ENCODE measurements at regions not wholly inside any gene's neighbourhood (a gene's known extent, or its start where the extent isn't known, plus 50 kb on each side); places are given as distances from the start of the nearest gene placed in this dataset.

GRCh38 chr4:85280963-85281362 is 194.0 kb upstream of the ARHGAP24 start:
- TF ChIP-seq, protein P1, sequence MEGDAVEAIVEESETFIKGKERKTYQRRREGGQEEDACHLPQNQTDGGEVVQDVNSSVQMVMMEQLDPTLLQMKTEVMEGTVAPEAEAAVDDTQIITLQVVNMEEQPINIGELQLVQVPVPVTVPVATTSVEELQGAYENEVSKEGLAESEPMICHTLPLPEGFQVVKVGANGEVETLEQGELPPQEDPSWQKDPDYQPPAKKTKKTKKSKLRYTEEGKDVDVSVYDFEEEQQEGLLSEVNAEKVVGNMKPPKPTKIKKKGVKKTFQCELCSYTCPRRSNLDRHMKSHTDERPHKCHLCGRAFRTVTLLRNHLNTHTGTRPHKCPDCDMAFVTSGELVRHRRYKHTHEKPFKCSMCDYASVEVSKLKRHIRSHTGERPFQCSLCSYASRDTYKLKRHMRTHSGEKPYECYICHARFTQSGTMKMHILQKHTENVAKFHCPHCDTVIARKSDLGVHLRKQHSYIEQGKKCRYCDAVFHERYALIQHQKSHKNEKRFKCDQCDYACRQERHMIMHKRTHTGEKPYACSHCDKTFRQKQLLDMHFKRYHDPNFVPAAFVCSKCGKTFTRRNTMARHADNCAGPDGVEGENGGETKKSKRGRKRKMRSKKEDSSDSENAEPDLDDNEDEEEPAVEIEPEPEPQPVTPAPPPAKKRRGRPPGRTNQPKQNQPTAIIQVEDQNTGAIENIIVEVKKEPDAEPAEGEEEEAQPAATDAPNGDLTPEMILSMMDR (IDR thresholded peaks at IDR 0.05) = no peak
- no peak for TF ChIP-seq POLR2A (IDR thresholded peaks at IDR 0.05)
